Right cardiac atrium (tissue), 5 donors: ENCODE measurements at regions not wholly inside any gene's neighbourhood (a gene's known extent, or its start where the extent isn't known, plus 50 kb on each side); places are given as distances from the start of the nearest gene placed in this dataset.

Experiments
- ATAC-seq, 2 donors: fragments of 200-7000 bp; cut with Tn5 transposase; one replicate each; pipeline versions ENCODE4 v1.8.0 to v1.9.1; 2020; ENCODE audit warnings: moderate library complexity in 2 of 2, mild to moderate bottlenecking in 1 of 2
- DNase-seq, 3 donors: peaks; one replicate each; pipeline ENCODE4 v3.0.0-alpha.2; 2020
- H3K27ac ChIP-seq: one replicate; pipeline ENCODE4 v1.5.1; 2013; ENCODE audit warnings: mild to moderate bottlenecking, low read length, control low read depth, moderate library complexity
- H3K27me3 ChIP-seq: one replicate; pipeline ENCODE4 v1.6.1; 2013; ENCODE audit not compliant: control insufficient read depth, insufficient read depth
- H3K4me1 ChIP-seq: one replicate; pipeline ENCODE4 v1.6.1; 2013; ENCODE audit warnings: low read length; ENCODE audit not compliant: control insufficient read depth, insufficient read depth
- H3K4me3 ChIP-seq: one replicate; pipeline ENCODE4 v1.5.1; 2013; ENCODE audit warnings: low read length, control low read depth
- H3K9me3 ChIP-seq: one replicate; pipeline ENCODE4 v1.6.1; 2013; ENCODE audit warnings: low read length; ENCODE audit not compliant: control insufficient read depth
- WGBS: extraction: QIAGEN DNeasy Blood & Tissue Kit; methylation state at CpG from one replicate; pipeline ENCODE4 v1.1.7; 2013; 5-methylcytosine and 5-hydroxymethylcytosine counted together
- intact Hi-C, 4 donors: fragments of 100-400 bp; cut with DNase I; formaldehyde crosslinking; loops; one replicate each; pipeline versions ENCODE4 v1.11.0 to v1.14.0; 2022 to 2023
- donor health status: healthy with polysubstance abuse.
- donor health status: DM: no; HTN: yes; CAD: no.
- donor health status: DM: no; HTN: no; CAD: no.
- donor health status: DM: no; HTN: yes; CAD: no; lungs with severe emphysema.
- donor health status: DM: yes; HTN: yes; CAD: no.

GRCh38 chr6:79775222-79775621, 144.1 kb downstream of the SH3BGRL2 start:
- WGBS, result 84% methylated on average over 3 of the region's 3 CpGs

GRCh38 chr6:79764747-79765146, 133.6 kb downstream of the SH3BGRL2 start:
- WGBS, result 77% methylated on average over 8 of the region's 8 CpGs
- Histone ChIP-seq H3K27ac (no peak overlapping the region), H3K4me1 (no peaks in the 10 kb centered on the region), H3K27me3 (no peaks in the 10 kb centered on the region), H3K4me3 (no peak overlapping the region), H3K9me3 (no peaks in the 10 kb centered on the region)
- ATAC-seq, result no peak
- DNase-seq, result no peak
- intact Hi-C loops, result no loop called here

More at GRCh38 chr6:79775222-79775621, 144.1 kb downstream of the SH3BGRL2 start:
- H3K4me3 ChIP-seq, result no peak overlapping the region
- intact Hi-C loops, result loop anchor here in 2 of 4 donors (5.0 to 10.0 kb wide), 2 partner anchors 92 to 320 kb away; no protein-coding TSS in a partner anchor
- H3K27me3 ChIP-seq, result no peaks in the 10 kb centered on the region
- no peaks in the 10 kb centered on the region for H3K9me3 ChIP-seq
- no peaks in the 10 kb centered on the region for H3K4me1 ChIP-seq
- H3K27ac ChIP-seq, result no peak overlapping the region
- ATAC-seq, result no peak
- no peak for DNase-seq

- DNase-seq (no peak), ATAC-seq (no peak)
- intact Hi-C loops, result no loop called here
- Histone ChIP-seq H3K27me3 (no peaks in the 10 kb centered on the region), H3K4me1 (no peaks in the 10 kb centered on the region), H3K9me3 (no peaks in the 10 kb centered on the region), H3K27ac (no peak overlapping the region), H3K4me3 (no peak overlapping the region)
- WGBS, result 87% methylated on average over 2 of the region's 2 CpGs
Measured at GRCh38 chr6:79763301-79763700, 132.2 kb downstream of the SH3BGRL2 start.

GRCh38 chr6:79762370-79762769, 131.2 kb downstream of the SH3BGRL2 start:
- Histone ChIP-seq H3K27me3 (no peaks in the 10 kb centered on the region), H3K4me3 (no peak overlapping the region), H3K4me1 (no peaks in the 10 kb centered on the region), H3K27ac (no peak overlapping the region), H3K9me3 (no peaks in the 10 kb centered on the region)
- intact Hi-C loops, result no loop called here
- no peak for ATAC-seq
- DNase-seq, result no peak
- 34% methylated on average over 3 of the region's 3 CpGs for WGBS

GRCh38 chr6:79756496-79756895, 125.4 kb downstream of the SH3BGRL2 start:
- no peaks in the 10 kb centered on the region for H3K27me3 ChIP-seq
- no peak overlapping the region for H3K27ac ChIP-seq
- no peaks in the 10 kb centered on the region for H3K4me1 ChIP-seq
- DNase-seq, result no peak
- intact Hi-C loops, result no loop called here
- no peak for ATAC-seq
- no peak overlapping the region for H3K4me3 ChIP-seq
- 68% methylated on average over 2 of the region's 2 CpGs for WGBS
- no peaks in the 10 kb centered on the region for H3K9me3 ChIP-seq

GRCh38 chr6:79755967-79756366, 124.8 kb downstream of the SH3BGRL2 start:
- Histone ChIP-seq H3K4me1 (no peaks in the 10 kb centered on the region), H3K4me3 (no peak overlapping the region), H3K9me3 (no peaks in the 10 kb centered on the region), H3K27ac (no peak overlapping the region), H3K27me3 (no peaks in the 10 kb centered on the region)
- intact Hi-C loops, result no loop called here
- WGBS, result 51% methylated on average over 4 of the region's 4 CpGs
- ATAC-seq (peak in 1 of 2 donors; percentile 23), DNase-seq (no peak)
